ENCODE measurements at regions not wholly inside any gene's neighbourhood (a gene's known extent, or its start where the extent isn't known, plus 50 kb on each side); places are given as distances from the start of the nearest gene placed in this dataset.

- in situ Hi-C loops (cut with HindIII; ENCODE audit: low sequenced_read_pairs): no loop called here
Observed at GRCh38 chr2:16507655-16508489, 157.8 kb downstream of the CYRIA start.

GRCh38 chr2:16506366-16506765, 159.3 kb downstream of the CYRIA start:
- in situ Hi-C loops (cut with HindIII; ENCODE audit: low sequenced_read_pairs): no loop called here

DNA sequence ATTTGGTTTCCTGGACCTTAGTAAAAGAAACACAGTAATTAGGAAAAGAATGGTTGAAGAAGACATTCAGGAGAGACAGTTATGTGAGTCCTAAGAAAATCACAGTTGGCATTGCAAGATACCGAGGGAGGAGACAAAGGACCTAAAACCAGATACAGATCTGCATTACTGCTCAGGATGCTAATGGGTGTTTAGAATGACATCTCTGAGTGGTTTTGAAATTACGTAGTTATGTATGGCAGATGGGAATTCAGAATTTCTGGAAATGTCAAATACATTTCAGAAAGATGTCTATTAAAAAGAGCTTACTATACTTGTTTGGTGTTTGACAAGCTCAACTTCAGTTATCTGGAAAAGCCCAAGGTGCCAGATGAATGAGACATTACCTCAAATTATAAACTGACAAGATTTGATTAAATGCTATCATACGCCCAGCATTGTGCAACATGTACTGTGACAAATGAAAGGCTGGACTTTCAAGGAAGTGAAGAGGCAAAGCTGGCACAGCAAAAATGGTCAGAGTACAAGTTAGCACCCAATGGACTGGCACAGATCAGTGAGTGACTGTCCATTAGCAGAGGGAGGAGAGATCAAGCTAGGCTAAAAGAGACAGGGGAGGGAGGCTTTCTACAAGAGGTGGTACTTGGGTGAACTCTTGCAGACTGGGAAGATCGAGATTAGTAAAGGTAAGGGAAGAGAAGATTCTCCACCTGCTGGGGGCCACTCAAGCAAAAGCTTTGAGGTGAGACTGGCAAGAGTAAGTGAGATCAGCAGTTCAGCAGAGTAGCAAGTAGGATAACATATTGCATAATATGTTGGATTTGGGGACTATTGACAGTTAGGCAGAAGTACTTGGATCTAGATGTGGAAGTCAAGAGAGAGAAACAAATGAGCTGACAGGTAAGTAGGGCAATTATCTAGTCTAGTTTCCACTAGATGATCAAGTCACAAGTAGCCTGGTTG, 168.9 kb downstream of the CYRIA start:
- in situ Hi-C loops (cut with HindIII; ENCODE audit: low sequenced_read_pairs): loop anchor here (25.0 kb wide), 1 partner anchor 859 kb away; no protein-coding TSS in a partner anchor

DNA sequence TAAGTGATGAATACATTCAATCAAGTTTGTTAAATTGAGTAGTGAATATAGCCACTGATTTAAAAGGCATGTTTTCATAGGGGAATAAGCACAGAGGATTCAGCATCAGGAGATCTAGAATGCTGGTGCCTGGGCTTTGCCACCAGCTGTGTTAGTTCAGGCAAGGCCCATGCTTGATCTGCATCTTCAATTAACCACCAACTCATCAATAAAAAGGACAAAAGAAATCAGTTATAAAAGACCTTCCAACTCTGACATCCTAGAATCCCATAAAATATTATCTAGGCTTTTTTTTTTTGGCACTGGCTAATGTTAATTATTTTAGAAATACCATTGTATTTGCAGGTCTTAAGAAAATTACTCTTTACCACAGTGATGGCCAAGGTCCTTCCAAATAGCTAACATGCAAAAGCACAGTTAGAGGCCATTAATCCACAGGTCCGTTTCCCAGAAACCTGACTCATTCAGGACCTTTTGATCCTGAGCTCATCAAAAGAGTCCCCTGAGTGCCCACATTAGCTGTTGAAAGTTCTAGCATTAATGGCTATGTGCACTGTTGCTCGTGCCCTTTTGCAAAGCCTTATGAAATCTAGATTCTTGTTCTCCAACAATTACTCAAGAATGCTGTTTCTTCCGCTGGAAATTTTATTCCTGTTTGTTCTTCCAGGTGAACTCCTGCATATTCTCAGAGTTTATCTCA, 170.0 kb downstream of the CYRIA start:
- in situ Hi-C loops (cut with HindIII; ENCODE audit: low sequenced_read_pairs): loop anchor here (25.0 kb wide), 1 partner anchor 858 kb away; no protein-coding TSS in a partner anchor

DNA sequence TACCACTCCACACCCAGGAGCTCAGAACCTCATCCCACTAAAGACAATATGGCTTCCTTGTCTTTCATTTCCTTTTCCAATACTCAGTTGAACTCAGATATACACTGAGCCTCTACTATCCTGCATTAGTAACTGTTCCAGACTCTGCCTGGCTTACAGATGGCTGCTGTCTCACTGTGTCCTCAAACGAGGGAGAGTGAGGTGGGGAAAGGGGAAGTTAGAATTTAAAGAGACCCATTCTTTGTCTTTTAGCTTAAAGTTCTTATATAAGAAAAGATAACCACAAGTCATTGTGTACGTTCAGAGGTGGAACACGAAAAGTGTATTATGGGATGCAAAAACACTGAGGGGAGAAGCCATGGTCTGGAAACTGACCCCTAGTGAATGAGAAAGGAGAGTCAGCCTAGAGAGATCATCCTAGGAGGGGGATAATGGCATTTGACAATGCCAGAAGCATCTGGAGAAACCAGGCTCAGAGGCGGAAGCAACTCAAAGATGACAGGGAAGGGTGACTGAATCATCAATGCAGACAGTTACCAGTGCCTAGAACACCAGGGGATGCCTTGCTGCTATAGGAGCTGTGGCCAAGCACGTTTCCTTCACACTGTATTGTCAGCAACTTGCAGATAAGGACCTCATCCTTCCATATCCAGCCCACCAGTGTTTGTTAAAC, 170.7 kb downstream of the CYRIA start:
- in situ Hi-C loops (cut with HindIII; ENCODE audit: low sequenced_read_pairs): loop anchor here (25.0 kb wide), 1 partner anchor 858 kb away; no protein-coding TSS in a partner anchor

DNA sequence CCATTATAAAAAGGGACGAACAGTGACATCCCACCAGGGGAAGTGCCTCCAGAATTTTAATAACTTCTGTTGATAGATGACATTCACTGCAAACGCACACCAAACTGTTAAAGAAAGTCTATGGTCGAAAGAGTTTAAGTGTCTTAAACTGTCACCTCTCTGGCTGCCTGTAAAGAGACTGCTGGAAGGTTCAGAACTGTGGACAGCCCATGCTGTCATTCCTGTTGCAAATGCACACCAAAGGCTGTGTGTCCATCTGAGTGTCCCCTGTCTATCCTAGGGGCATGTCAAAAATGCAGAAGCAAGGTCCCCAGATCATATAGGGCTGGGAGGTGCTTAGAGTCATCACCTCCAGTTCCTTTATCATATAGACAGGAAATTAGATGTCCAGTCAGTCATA, 171.8 kb downstream of the CYRIA start:
- in situ Hi-C loops (cut with HindIII; ENCODE audit: low sequenced_read_pairs): loop anchor here (25.0 kb wide), 1 partner anchor 856 kb away; no protein-coding TSS in a partner anchor

GRCh38 chr2:16487686-16488085, 177.9 kb downstream of the CYRIA start:
- in situ Hi-C loops (cut with HindIII; ENCODE audit: low sequenced_read_pairs): loop anchor here (25.0 kb wide), 1 partner anchor 850 kb away; no protein-coding TSS in a partner anchor

- in situ Hi-C loops (cut with HindIII; ENCODE audit: low sequenced_read_pairs): loop anchor here (25.0 kb wide), 1 partner anchor 848 kb away; no protein-coding TSS in a partner anchor
Observed at GRCh38 chr2:16485251-16485650, 180.4 kb downstream of the CYRIA start.

DNA sequence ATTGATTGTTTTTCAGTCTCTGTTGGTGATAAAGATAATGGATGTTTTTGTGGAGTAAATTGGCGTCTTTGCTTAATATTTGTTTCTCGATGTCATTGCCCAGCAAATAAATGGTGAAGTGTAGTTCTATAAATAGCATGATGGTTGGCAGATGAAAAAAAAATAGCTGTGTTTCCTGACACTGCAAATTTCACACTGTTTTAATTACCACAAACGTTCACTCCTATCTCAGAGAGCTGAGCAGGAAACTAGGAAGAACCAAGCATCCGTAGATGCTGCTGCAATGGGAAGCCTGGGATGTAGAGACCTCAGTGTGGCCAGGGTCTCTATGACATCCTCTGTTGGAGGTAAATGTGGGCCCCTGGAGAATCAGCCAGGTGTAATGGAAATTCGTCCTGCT, 183.2 kb downstream of the CYRIA start:
- in situ Hi-C loops (cut with HindIII; ENCODE audit: low sequenced_read_pairs): loop anchor here (25.0 kb wide), 1 partner anchor 845 kb away; no protein-coding TSS in a partner anchor

DNA sequence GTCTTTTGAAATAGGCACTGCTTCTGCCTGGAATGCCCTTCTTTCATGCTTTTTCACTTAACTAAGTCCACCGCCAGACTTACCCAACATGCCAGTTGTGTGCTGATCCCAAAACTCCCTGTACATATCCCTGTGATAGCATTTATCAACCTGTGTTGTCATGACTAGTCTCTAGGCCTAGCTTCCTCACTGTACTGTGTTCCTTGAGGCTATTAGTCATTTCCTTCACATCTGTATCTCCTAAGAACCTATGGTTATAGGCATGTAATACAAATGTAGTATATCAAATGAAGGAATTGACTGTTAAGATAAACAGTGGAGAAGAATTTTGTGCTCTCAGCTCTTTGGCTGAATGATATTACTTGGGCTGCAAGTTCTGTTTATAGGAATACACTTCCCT, 184.3 kb downstream of the CYRIA start:
- in situ Hi-C loops (cut with HindIII; ENCODE audit: low sequenced_read_pairs): loop anchor here (25.0 kb wide), 1 partner anchor 844 kb away; no protein-coding TSS in a partner anchor

DNA sequence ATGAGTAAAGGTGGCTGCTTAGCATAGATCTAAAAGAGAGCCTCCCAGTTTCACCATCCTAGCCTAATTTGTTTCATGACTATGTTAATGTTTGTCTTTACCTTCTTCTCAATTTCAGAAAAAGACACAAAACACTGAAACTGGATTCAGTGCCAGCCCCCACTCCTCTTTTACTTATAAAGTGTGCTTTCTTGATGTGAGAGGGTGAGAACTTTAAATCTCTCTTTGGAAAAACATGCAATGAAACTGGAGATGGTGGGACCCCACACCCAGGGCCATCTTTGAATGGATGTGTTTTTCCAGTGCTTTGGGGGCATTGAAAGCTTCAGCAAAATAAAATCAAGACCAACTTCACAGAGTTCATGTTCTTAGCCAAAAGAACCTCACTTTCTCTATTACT, 185.9 kb downstream of the CYRIA start:
- in situ Hi-C loops (cut with HindIII; ENCODE audit: low sequenced_read_pairs): loop anchor here (25.0 kb wide), 1 partner anchor 842 kb away; no protein-coding TSS in a partner anchor

GRCh38 chr2:16478434-16479210, 187.0 kb downstream of the CYRIA start:
- in situ Hi-C loops (cut with HindIII; ENCODE audit: low sequenced_read_pairs): loop anchor here (25.0 kb wide), 1 partner anchor 841 kb away; no protein-coding TSS in a partner anchor

- in situ Hi-C loops (cut with HindIII; ENCODE audit: low sequenced_read_pairs): loop anchor here (25.0 kb wide), 1 partner anchor 840 kb away; no protein-coding TSS in a partner anchor
Observed at GRCh38 chr2:16477648-16478047, 188.0 kb downstream of the CYRIA start.

DNA sequence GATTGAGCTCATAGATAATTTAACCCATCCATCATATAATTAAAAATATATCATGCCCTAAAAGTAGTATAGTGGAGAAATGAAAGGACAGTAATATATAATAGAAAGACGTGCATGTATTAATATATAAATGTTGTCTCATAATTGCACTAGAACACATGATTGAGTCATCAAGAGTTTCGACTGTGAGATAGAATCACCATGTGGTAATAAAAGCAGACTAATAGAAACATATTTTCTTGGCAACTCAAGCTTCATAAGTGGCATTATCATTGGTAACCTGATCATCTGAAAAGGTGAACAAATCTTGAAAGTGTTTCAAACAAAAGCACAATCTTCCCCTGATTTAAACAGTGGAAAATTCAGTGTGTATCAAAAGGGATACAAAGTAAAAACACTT, 188.8 kb downstream of the CYRIA start:
- in situ Hi-C loops (cut with HindIII; ENCODE audit: low sequenced_read_pairs): loop anchor here (25.0 kb wide), 1 partner anchor 840 kb away; no protein-coding TSS in a partner anchor

DNA sequence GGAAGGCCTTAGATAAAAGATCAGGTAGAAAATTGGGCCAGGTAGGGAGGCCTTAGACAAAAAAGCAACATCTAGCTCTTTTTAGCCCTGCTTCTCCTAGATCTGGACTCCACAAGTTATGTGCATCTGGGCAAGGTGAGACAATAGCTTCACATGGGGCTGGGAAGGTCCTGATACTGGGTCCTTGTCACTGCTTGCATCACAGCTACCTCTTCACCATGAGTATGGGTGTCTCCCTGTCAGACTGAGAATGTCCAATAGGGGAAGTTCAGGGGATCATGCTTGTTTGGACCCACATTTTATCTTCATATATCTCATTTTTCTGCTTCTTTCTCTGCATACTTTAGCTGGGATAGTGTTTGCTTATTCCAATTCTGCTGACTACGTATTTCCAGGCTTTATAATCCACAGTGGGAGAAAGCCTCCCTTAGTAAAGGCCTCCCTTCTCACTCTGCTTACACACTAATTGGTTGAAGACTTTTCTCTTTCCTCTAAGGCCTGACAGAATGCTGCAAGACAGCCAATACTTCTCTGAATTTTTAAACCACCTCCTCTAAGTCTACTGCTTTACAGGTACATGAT, 189.6 kb downstream of the CYRIA start:
- in situ Hi-C loops (cut with HindIII; ENCODE audit: low sequenced_read_pairs): loop anchor here (25.0 kb wide), 1 partner anchor 839 kb away; no protein-coding TSS in a partner anchor

- in situ Hi-C loops (cut with HindIII; ENCODE audit: low sequenced_read_pairs): loop anchor here (25.0 kb wide), 1 partner anchor 838 kb away; no protein-coding TSS in a partner anchor
Observed at GRCh38 chr2:16475586-16475985, 190.0 kb downstream of the CYRIA start.

GRCh38 chr2:16473575-16473974, 192.1 kb downstream of the CYRIA start:
- in situ Hi-C loops (cut with HindIII; ENCODE audit: low sequenced_read_pairs): no loop called here

- in situ Hi-C loops (cut with HindIII; ENCODE audit: low sequenced_read_pairs): no loop called here
Observed at GRCh38 chr2:16470936-16471490, 194.6 kb downstream of the CYRIA start.

All from DLD1 (cell line).